HepG2 (cell line): ENCODE measurements at regions not wholly inside any gene's neighbourhood (a gene's known extent, or its start where the extent isn't known, plus 50 kb on each side); places are given as distances from the start of the nearest gene placed in this dataset.

Source experiments
- ATAC-seq: fragments of 200-7000 bp; cut with Tn5 transposase; 3 replicates; pipeline ENCODE4 v1.9.1; 2020; ENCODE audit warnings: mild to moderate bottlenecking, moderate library complexity
- BruUV-seq: library from RNA; stranded (reverse); fragments of 400-500 nt; replicated peaks from 2 replicates; lab custom pipeline; 2021; lab: Mats Ljungman, UMichigan
- CTCF ChIA-PET: fragments of 300-600 bp; formaldehyde crosslinking; extraction: SDS; loops from one replicate; lab custom pipeline; 2021; ENCODE audit warnings: low total read pairs, inconsistent platforms, low intra/inter-chr PET ratio; lab: Yijun Ruan, JAX
- POLR2A ChIA-PET: fragments of 350-600 bp; sonication (Branson Sonifier 250); formaldehyde crosslinking; loops from one replicate; lab custom pipeline; 2020; ENCODE audit warnings: antibody characterized with exemption, inconsistent platforms; lab: Yijun Ruan, JAX
- DNase-seq: peaks from one replicate; pipeline ENCODE4 v3.0.0-alpha.2; 2015; ENCODE audit warnings: low spot score
- FAIRE-seq: peaks from 3 replicates; lab custom pipeline; 2011; peaks lifted over from hg19 to GRCh38; lab: Jason Lieb, UNC
- H2AFZ ChIP-seq: one replicate; pipeline ENCODE4 v1.6.1; 2011; ENCODE audit warnings: low read length, inconsistent platforms
- H3K27ac ChIP-seq: fragments of 300-600 bp; 3 replicates; pipeline ENCODE4 v1.8.0; 2011; ENCODE audit warnings: mixed run types, mild to moderate bottlenecking, mixed read lengths, low read length, inconsistent platforms; ENCODE audit not compliant: insufficient read depth; ENCODE audit errors: extremely low read length
- H3K27me3 ChIP-seq, 2 experiments: fragments of 200-600 bp in 1 of 2; 2 replicates in 1 of 2; 3 replicates in 1 of 2; pipeline versions ENCODE4 v1.6.0 to v1.8.0; 2011; ENCODE audit warnings: low read length in 2 of 2, mild to moderate bottlenecking in 2 of 2, moderate library complexity in 2 of 2, inconsistent platforms in 1 of 2; ENCODE audit not compliant: insufficient read depth in 2 of 2, control insufficient read depth in 1 of 2
- H3K36me3 ChIP-seq, 2 experiments: fragments of 200-600 bp in 1 of 2; replicated peaks in 1 of 2; 2 replicates in 1 of 2; 3 replicates in 1 of 2; pipeline versions ENCODE4 v1.5.1 to v1.8.0; 2011; ENCODE audit warnings: low read length in 2 of 2, inconsistent platforms in 1 of 2; ENCODE audit not compliant: insufficient read depth in 2 of 2, control insufficient read depth in 1 of 2
- H3K4me1 ChIP-seq: 2 replicates; pipeline ENCODE4 v1.5.1; 2012; ENCODE audit warnings: low read length, inconsistent platforms; ENCODE audit not compliant: insufficient read depth
- H3K4me2 ChIP-seq: 2 replicates; pipeline ENCODE4 v1.6.0; 2011; ENCODE audit warnings: low read depth, low read length, inconsistent platforms
- H3K4me3 ChIP-seq, 3 experiments: fragments of 200-600 bp in 1 of 3; sonication (generic), shearing (Covaris generic) in 1 of 3; replicated peaks in 1 of 3; 2 replicates each; pipeline ENCODE4 v1.5.1; 2011 to 2016; ENCODE audit warnings: low read length in 3 of 3, inconsistent platforms in 2 of 3, low read depth in 2 of 3, mild to moderate bottlenecking in 2 of 3, control low read depth in 1 of 3, mixed read lengths in 1 of 3; ENCODE audit not compliant: insufficient read depth in 1 of 3
- H3K79me2 ChIP-seq: one replicate; pipeline ENCODE4 v1.6.1; 2011; ENCODE audit warnings: low read length, inconsistent platforms; ENCODE audit not compliant: insufficient read depth
- H3K9ac ChIP-seq: 2 replicates; pipeline ENCODE4 v1.6.0; 2011; ENCODE audit warnings: mild to moderate bottlenecking, low read depth, low read length, inconsistent platforms; ENCODE audit not compliant: insufficient read depth
- H3K9me3 ChIP-seq: 2 replicates; pipeline ENCODE4 v1.5.1; 2012; ENCODE audit warnings: mild to moderate bottlenecking, low read length
- H4K20me1 ChIP-seq: 2 replicates; pipeline ENCODE4 v1.6.0; 2011; ENCODE audit warnings: inconsistent platforms, mild to moderate bottlenecking, low read length, moderate library complexity; ENCODE audit not compliant: insufficient read depth
- HNRNPH1 ChIP-seq: fragments of 200-400 bp; formaldehyde crosslinking; optimal IDR thresholded peaks from 2 replicates; pipeline ENCODE3; 2017; ENCODE audit warnings: mild to moderate bottlenecking, low read depth, low read length
- SNAPC2 ChIP-seq: sonication (generic); formaldehyde crosslinking; IDR thresholded peaks from 2 replicates; pipeline ENCODE4 v1.8.1; 2022; ENCODE audit warnings: mild to moderate bottlenecking, missing genetic modification reagents
- U2AF2 ChIP-seq: fragments of 200-400 bp; formaldehyde crosslinking; IDR thresholded peaks from 2 replicates; pipeline ENCODE4 v1.6.1; 2017; ENCODE audit warnings: low read depth, mild to moderate bottlenecking, low read length
- ZNF143 ChIP-seq: sonication (generic); formaldehyde crosslinking; IDR thresholded peaks from 2 replicates; pipeline ENCODE4 v1.4.0; 2020; ENCODE audit warnings: missing genetic modification reagents
- WGBS: methylation state at CpG from one replicate; pipeline ENCODE4 v1.1.6; 2017; ENCODE audit warnings: low lambda C conversion rate; 5-methylcytosine and 5-hydroxymethylcytosine counted together
- in situ Hi-C: cut with HindIII; loops from 2 replicates; pipeline ENCODE4 v1.10.0; 2017; ENCODE audit warnings: low pct_unique_long_range_greater_than_20kb; ENCODE audit not compliant: extremely low pct_ligation_motif_present
- intact Hi-C: fragments of 100-400 bp; cut with micrococcal nuclease; formaldehyde crosslinking; loops from one replicate; pipeline ENCODE4 v1.10.0; 2022; ENCODE audit not compliant: unreplicated experiment
- TF ChIP-seq, protein P1 (sequence below): sonication (generic); formaldehyde crosslinking; IDR thresholded peaks from 2 replicates; pipeline ENCODE4 v1.4.0; 2020; ENCODE audit warnings: missing genetic modification reagents, mild to moderate bottlenecking, borderline replicate concordance
- TF ChIP-seq, protein P2 (sequence below): sonication (generic); formaldehyde crosslinking; IDR thresholded peaks from 2 replicates; pipeline ENCODE4 v1.5.0; 2020; ENCODE audit warnings: missing genetic modification reagents

DNA sequence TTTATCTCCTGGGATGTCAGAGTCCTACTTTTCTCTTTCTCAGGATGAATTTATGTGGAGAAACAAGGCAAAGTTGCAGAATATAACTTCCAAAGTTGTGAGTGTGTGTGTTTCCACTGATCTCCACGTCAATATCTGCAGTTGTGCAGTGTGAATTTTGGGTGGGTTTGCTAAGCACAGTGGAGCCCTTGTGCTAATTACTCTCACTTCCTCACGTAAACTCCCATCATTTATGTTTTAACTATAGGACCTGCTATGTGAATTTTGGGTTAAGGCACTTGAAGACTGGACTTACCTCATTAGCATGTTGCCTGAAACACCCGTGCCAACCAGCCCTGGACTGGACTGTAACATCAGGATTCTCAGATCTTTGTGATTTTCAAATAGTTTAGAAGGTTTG is 51.9 kb upstream of the NPVF start (continued):
- TF ChIP-seq, protein P1, sequence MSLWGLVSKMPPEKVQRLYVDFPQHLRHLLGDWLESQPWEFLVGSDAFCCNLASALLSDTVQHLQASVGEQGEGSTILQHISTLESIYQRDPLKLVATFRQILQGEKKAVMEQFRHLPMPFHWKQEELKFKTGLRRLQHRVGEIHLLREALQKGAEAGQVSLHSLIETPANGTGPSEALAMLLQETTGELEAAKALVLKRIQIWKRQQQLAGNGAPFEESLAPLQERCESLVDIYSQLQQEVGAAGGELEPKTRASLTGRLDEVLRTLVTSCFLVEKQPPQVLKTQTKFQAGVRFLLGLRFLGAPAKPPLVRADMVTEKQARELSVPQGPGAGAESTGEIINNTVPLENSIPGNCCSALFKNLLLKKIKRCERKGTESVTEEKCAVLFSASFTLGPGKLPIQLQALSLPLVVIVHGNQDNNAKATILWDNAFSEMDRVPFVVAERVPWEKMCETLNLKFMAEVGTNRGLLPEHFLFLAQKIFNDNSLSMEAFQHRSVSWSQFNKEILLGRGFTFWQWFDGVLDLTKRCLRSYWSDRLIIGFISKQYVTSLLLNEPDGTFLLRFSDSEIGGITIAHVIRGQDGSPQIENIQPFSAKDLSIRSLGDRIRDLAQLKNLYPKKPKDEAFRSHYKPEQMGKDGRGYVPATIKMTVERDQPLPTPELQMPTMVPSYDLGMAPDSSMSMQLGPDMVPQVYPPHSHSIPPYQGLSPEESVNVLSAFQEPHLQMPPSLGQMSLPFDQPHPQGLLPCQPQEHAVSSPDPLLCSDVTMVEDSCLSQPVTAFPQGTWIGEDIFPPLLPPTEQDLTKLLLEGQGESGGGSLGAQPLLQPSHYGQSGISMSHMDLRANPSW (CRISPR knock-in tag), result no peak

DNA sequence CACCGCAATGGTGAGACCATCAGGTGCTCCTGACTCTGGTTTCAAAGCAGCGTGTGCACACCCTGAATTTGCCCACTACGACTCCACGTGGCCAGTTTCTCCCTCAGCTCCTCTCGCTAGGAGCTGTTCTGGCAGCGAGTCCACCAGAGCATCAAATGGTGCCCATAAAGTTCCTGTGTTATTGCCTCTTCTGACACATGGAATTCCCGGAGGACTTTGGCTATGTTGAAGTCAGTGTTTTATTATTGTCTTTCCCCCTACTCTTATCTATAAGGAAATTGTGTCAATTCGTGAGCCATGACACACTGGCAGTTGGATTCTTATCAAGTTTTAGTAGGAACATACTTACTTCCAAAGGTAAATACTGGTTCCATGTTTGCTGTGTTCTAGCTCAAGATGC is 53.9 kb upstream of the NPVF start:
- no peaks in the 10 kb centered on the region for H3K9me3 ChIP-seq
- BruUV-seq, result no TSS peak
- no peaks in the 10 kb centered on the region for H3K27me3 ChIP-seq
- no peak for FAIRE-seq
- WGBS, result 7% methylated on average over 8 of the region's 8 CpGs
- ChIA-PET CTCF (no interaction called here), POLR2A (no interaction called here)
- no peaks in the 10 kb centered on the region for H4K20me1 ChIP-seq
- intact Hi-C loops, result no loop called here
- ATAC-seq, result no peak
- H3K79me2 ChIP-seq, result no peaks in the 10 kb centered on the region
- H2AFZ ChIP-seq, result no peak overlapping the region
- no peak overlapping the region for H3K4me3 ChIP-seq
- no peak overlapping the region for H3K9ac ChIP-seq
- TF ChIP-seq HNRNPH1, result no peak
- TF ChIP-seq SNAPC2 (CRISPR knock-in tag), result no peak
- TF ChIP-seq, protein P2, sequence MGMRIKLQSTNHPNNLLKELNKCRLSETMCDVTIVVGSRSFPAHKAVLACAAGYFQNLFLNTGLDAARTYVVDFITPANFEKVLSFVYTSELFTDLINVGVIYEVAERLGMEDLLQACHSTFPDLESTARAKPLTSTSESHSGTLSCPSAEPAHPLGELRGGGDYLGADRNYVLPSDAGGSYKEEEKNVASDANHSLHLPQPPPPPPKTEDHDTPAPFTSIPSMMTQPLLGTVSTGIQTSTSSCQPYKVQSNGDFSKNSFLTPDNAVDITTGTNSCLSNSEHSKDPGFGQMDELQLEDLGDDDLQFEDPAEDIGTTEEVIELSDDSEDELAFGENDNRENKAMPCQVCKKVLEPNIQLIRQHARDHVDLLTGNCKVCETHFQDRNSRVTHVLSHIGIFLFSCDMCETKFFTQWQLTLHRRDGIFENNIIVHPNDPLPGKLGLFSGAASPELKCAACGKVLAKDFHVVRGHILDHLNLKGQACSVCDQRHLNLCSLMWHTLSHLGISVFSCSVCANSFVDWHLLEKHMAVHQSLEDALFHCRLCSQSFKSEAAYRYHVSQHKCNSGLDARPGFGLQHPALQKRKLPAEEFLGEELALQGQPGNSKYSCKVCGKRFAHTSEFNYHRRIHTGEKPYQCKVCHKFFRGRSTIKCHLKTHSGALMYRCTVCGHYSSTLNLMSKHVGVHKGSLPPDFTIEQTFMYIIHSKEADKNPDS (CRISPR knock-in tag), result no peak
- TF ChIP-seq U2AF2, result no peak
- TF ChIP-seq ZNF143 (CRISPR knock-in tag), result no peak
- H3K27ac ChIP-seq, result no peak overlapping the region
- H3K4me2 ChIP-seq, result no peak overlapping the region
- DNase-seq, result no peak
- H3K4me1 ChIP-seq, result no peaks in the 10 kb centered on the region
- H3K36me3 ChIP-seq, result no peaks in the 10 kb centered on the region
- in situ Hi-C loops, result no loop called here
